ENCODE measurements at regions not wholly inside any gene's neighbourhood (a gene's known extent, or its start where the extent isn't known, plus 50 kb on each side); places are given as distances from the start of the nearest gene placed in this dataset.
A peak's percentile ranks its signal among the peaks of the same experiment; 100 is the strongest.
"Not testable (repeated sequence)": the region's sequence is repeated elsewhere in the genome, so short reads cannot be mapped to it uniquely, and the experiment has no call there.

DNA sequence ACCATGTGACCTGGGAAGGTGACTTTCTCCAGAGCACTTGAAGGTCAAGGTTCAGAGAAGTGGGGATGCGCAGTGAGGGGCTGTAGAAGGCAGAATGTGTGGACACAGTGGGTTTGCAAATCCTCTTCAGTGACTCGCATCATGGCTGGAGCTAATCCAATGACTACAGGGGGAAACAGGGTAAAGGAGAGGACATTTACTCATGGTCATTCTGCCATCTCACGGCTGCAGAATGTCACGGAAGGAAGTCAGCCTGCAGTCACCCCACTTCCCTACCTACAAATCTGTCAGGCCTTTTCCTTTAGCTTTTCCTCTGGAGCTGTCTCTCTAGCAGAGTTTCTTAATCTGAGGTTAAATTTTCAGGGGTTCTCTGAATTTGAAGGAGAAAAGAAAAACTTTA, 337.6 kb downstream of the CDC5L start:
- no peak for DNase-seq

GRCh38 chr6:44727651-44728630, 340.4 kb downstream of the CDC5L start:
- DNase-seq: no peak

- DNase-seq: peak; percentile 72
Observed at GRCh38 chr6:44730771-44731391, 343.4 kb downstream of the CDC5L start.

DNA sequence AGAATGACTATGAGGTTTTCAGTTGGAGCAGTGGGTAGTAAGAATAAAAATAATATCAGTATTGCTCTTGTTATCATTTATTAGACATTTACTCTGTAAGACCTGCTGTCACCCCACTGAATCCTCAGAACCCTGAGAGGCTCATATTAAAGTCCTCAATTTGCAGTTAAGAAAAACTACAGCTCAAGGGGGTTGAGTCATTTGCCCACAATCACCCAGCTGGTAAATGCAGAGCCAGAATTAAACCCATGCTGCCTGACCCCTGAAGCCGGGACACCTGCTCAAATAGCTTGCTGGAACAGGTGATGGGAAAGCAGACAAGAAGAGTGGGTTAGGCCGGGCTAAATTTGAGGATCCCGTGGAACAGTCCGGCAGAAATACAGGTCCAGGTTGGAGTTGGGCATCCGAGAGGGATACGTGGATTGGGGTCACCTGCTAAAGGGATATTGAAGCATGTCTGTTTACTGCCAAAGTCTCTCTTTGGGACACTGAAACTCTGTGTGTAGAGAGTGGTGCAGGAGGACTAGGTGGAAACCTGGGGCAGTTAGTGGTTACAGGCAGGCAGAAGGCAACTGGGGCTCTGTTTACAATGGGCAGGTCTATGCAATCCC, 344.1 kb downstream of the CDC5L start:
- DNase-seq: peak; percentile 13

DNA sequence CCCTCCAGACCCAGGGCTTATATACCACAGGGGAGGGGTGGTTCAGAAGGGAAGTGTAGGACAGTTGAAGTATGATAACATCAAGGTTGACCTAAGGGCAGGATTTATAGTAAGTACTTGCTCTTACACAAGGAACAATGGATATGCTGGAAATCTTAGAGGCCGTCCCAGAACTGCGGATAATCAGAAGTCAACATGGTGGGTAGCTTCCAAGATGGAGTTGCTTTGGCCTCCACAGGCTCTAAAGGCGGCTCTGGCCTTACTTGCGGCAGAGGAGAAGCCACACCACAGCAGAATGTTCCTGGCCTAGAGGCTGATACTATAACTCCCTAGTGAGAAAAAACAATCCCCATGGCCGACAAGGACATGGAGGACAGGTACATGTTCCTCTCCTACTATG, 344.7 kb downstream of the CDC5L start:
- no peak for DNase-seq

DNA sequence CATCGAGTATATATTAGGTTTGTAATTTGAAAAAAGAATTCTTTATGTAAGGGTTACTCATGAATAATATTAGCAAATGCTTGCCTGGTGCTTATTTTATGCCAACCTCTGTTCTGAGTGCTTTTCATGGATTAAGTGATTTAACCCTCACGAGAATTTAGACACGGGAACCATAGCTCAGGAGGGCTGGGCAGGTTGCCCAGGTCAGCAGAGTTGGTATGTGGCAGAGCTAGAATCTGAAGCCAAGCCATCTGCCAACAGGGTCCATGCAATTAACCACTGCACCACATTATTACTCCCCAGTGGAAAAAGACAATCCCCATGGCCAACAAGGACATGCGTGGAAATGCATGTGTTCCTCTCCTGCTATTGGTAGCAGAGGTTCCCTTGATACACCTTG, 345.6 kb downstream of the CDC5L start:
- no peak for DNase-seq

- no peak for DNase-seq
Observed at GRCh38 chr6:44733868-44734267, 346.4 kb downstream of the CDC5L start.

DNA sequence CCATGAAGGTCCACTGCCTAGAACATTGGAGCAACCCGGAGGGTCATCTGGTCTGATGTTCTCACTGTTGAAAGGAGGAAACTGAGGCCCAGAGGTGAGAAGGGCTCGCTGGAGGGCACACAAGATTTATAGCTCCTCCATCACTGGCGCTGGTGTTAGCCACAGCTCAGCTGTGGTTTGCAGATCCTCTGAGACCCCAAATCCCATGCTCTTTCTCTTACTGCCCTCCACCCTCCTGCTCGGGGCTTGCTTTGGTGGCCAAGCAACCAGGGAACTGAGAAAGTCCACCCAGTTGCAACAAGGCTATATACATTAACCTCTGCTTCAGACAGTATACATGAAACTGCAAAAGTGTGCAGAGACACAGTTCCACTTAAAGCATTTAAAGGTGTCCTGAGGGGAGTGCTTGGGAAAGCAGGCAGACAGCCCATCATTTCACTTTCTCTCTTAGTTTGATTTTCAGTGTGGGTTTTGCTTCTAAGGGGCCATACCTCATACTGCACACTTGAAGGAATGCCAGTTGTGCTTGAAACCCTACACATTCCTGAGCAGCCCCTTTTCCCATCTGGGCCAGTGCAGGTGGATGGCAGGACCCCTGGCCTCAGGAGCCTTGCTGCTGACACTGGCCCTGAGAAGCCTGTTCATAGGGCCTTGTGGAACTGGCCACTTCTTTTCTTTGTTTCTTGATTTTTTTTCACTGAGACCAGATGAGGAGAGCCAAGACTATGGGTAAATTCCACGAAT, 347.6 kb downstream of the CDC5L start:
- no peak for DNase-seq

GRCh38 chr6:44735630-44735963, 348.1 kb downstream of the CDC5L start:
- peak; percentile 84 for DNase-seq

DNA sequence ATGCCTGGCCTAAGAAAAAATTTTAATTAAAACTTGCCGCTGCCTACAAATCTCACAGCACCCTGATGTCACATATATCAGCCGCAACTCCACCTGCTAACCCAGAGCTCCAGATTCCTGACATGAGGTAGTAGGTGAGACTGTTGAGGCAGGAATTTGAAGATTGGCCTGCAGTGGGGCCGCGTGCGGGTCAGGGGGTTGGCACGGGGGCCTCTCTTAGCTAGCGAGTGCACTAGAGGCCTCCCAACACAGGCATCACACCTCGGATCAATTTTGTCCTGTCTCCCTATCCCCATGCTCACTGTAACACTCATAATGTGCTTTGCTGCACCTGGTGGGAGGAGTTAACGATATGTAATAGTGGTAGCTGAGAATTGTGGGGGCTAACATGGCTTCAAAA, 349.8 kb downstream of the CDC5L start:
- no peak for DNase-seq

DNA sequence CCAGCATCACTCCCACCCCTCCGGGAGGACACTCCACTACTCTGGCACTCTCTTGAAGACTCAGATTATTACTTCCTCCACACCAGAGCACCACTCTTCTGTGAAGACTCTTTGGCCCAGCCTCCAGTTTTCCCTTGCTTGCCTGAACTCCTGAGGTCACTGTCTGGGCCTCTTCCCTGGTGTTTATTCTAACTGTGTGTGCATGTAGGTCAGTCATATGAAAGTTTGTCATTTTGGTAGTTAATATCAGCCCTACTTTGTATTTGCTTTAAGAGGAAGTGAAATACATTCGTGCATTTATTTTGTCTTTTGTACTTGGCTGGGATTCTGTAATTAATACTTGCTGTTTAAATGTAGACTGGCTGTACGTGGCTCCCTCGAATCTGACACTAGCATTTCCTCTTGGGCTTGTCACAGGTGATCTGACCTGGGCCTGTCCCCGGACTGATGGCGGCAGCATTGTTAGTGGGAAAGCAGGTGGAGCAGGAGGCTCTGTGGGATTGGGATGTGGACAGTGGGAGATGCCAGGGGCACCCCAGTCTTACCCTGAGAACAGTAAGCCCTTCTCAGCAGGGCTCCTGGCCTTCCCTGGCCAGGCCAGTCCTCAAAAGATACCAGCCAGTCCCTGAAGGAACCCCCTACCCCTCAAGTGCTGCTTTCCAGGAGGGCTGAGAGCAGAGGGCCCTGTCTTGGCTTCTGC, 350.5 kb downstream of the CDC5L start:
- no peak for DNase-seq

DNA sequence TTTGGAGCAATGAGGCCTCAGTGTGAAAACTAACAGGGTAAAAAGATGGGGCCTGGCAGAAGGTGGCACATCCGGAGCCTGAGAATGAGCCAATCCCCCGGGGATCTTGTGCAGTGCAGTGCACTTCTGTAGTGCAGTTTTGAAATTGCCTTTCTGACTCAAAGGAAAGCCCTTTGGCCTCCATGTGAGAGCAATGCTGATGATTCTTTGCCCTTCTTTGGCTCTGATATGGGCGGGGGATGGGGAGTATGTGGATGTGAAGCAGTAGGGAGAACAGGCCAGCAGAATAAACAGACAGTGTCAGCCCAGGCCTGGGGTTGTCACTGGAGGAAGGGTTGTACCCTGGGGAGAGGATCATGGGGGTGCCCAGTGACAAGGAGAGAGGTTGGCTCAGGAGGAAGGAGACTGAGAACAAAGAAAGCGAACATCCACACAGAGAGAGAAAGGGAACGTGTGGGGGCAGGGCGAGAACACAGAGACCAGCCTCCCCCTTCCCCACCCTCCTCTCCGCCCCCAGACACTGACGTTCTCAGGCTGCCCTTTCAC, 351.2 kb downstream of the CDC5L start:
- DNase-seq: peak; percentile 30

- DNase-seq: no peak
Observed at GRCh38 chr6:44739181-44739580, 351.7 kb downstream of the CDC5L start.

DNA sequence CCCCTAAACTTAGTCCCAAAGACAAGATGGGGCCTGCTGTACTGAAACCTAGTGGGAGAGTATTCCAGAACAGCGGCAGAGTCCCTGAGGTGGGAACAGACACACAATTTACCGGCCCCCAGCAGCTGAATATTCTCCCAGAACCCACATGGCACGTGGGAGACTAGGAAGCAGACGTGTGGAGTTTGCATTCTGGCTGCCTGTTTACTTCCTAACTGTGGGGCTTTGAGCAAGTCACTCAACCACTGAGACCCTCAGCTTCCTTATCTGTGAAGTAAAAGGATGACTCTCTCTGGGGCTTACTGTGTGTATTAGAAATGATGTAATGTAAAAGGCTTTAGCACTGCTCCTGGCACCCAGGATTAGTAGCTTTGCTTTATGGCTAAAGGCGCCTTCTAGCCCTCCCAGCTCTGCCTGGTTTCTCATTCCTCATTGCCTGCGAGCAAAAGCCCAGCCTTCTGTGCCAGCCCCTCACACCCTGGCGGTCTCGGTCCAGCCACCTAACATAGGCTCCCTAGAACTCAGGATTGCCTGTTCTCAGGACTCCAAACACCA, 353.1 kb downstream of the CDC5L start:
- DNase-seq: no peak

GRCh38 chr6:44742201-44742600, 354.7 kb downstream of the CDC5L start:
- no peak for DNase-seq

DNA sequence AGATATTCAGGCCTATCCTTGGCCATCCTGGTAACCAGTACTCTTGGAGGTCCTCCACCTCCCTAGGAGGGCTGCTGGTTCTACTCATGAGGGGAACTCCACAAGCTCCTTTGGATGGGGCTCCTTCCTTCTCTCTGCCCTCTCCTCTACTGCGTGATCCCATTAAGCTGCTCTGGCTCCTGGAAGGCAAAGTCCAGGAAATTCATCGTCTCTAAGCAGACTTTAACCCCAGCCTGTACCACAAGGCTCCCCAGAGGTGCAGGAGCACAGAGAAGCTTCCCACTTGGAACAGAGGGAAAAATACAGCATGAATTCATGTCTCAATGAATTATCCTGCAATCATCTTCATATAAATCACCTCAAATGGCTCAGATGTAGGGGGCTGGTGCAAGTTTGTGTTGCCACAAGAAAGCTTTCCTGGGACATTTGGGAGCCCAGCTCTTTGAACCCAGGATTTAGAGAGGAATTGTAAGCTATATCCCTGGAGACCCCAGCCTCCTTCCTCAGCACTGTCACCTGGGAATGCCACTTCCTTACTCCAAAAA, 355.4 kb downstream of the CDC5L start:
- DNase-seq: no peak

DNA sequence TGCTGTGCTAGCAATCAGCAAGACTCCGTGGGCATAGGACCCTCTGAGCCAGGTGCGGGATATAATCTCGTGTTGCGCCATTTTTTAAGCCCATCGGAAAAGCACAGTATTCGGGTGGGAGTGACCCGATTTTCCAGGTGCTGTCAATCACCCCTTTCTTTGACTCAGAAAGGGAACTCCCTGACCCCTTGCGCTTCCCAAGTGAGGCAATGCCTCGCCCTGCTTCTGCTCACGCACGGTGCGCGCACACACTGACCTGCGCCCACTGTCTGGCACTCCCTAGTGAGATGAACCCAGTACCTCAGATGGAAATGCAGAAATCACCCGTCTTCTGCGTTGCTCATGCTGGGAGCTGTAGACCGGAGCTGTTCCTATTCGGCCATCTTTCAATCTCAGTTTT, 372.6 kb downstream of the CDC5L start:
- not testable (repeated sequence) for DNase-seq

GRCh38 chr6:44761046-44761445, 373.5 kb downstream of the CDC5L start:
- DNase-seq: no peak

GRCh38 chr6:44762496-44762895, 375.0 kb downstream of the CDC5L start:
- no peak for DNase-seq

DNA sequence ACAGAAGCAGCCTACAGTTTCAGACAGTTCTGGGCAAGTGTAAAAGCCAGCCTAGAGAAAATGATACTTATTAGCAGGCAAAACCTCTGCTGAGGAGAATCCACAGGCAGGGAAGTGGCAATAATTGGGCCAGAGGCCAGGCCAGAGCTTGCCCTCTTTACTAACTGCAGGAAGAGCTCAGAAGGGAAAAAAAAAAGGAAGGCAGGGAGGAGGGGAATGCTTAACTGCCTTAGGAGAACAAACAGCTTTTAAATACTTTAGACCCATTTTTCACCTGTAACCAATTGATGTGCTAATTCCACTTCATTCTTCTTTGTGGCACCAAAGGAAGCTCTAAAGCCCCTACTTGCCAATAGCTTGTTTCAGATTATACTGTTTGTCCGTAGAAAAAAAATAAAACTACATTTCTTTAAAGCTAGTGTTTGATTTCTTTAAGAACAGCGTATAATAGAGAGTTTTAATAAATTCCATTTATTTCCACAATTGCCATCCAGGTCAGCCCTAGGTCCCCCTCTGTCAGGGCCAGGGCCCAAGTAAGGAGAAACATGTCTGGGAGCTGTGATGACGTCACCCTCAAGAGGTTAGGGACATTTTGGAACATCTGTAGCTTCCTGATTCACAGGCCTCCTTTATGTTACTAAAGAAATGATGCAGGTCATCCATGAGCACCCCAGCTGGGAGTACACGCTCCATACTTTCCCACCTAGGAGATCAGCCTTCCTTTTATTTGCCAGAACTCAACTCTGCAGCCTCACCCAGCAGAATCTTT, 384.3 kb downstream of the CDC5L start:
- DNase-seq: no peak

- DNase-seq: no peak
Observed at GRCh38 chr6:44772838-44773237, 385.3 kb downstream of the CDC5L start.

Measured in T1000 (cell line).